ENCODE measurements at regions not wholly inside any gene's neighbourhood (a gene's known extent, or its start where the extent isn't known, plus 50 kb on each side); places are given as distances from the start of the nearest gene placed in this dataset.

DNA sequence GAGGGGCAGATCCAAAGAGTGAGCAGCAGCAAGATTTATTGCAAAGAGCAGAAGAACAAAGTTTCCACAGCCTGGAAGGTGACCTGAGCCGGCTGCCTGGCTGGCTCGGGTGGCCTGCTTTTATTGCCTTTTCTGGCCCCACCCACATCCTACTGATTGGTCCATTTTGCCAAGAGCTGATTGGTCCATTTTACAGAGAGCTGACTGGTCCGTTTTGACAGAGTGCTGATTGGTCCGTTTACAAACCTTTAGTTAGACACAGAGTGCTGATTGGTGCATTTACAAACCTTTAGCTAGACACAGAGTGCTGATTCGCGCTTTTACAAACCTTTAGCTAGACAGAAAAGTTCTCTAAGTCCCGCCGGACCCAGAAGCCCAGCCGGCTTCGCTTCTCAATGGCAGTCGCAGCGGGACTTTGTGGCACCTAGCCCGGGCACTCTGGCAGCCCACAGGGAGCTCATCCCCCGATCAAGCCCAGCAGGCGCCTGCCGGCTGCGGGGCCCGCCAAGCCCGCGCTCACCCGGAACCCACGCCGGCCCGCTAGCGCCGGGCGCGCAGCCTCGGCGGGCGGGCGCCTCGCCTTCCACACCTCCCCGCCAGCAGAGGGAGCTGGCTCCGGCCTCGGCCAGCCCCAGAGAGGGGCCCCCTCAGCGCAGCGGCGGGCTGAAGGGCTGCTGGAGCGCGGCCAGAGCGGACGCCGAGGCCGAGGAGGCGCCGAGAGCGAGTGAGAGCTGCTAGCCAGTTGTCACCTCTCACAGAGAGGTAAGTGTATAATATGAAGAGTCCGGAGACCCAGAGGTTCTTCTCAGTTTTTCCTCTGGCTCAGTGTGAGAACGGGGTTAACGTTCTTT, 339.2 kb downstream of the CHL1 start:
- no TSS peak for BruUV-seq (replicated peaks)
- Histone ChIP-seq H3K4me1 (ENCODE audit: insufficient read depth, low read length, poor library complexity, severe bottlenecking) (no peaks in the 10 kb centered on the region), H3K4me3 (ENCODE audit: low read depth, low read length, poor library complexity, severe bottlenecking) (peak overlapping the region; percentile 8), H3K27ac (ENCODE audit: low read depth, low read length, poor library complexity, severe bottlenecking) (no peak overlapping the region), H3K27me3 (replicated peaks; ENCODE audit: insufficient read depth, low read depth, low read length, poor library complexity) (no peaks in the 10 kb centered on the region), H3K36me3 (ENCODE audit: insufficient read depth, low read length, poor library complexity, severe bottlenecking) (no peaks in the 10 kb centered on the region), H3K9me3 (ENCODE audit: low read depth, low read length, poor library complexity, severe bottlenecking) (no peaks in the 10 kb centered on the region)
- intact Hi-C loops (cut with micrococcal nuclease; ENCODE audit: unreplicated experiment), result no loop called here
- ChIA-PET CTCF (no interaction called here), POLR2A (ENCODE audit: low non-redundant PET) (no interaction called here)
- peak; percentile 19 for DNase-seq (ENCODE audit: low spot score)
- TF ChIP-seq, protein P1, sequence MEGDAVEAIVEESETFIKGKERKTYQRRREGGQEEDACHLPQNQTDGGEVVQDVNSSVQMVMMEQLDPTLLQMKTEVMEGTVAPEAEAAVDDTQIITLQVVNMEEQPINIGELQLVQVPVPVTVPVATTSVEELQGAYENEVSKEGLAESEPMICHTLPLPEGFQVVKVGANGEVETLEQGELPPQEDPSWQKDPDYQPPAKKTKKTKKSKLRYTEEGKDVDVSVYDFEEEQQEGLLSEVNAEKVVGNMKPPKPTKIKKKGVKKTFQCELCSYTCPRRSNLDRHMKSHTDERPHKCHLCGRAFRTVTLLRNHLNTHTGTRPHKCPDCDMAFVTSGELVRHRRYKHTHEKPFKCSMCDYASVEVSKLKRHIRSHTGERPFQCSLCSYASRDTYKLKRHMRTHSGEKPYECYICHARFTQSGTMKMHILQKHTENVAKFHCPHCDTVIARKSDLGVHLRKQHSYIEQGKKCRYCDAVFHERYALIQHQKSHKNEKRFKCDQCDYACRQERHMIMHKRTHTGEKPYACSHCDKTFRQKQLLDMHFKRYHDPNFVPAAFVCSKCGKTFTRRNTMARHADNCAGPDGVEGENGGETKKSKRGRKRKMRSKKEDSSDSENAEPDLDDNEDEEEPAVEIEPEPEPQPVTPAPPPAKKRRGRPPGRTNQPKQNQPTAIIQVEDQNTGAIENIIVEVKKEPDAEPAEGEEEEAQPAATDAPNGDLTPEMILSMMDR (conservative IDR thresholded peaks at IDR 0.05; ENCODE audit: low read depth, low read length), result no peak; the same call in 1 of the 2 replicates
- TF ChIP-seq EZH2 (IDR thresholded peaks at IDR 0.05; ENCODE audit: borderline replicate concordance, low read depth, low read length, poor library complexity, severe bottlenecking), result no peak

DNA sequence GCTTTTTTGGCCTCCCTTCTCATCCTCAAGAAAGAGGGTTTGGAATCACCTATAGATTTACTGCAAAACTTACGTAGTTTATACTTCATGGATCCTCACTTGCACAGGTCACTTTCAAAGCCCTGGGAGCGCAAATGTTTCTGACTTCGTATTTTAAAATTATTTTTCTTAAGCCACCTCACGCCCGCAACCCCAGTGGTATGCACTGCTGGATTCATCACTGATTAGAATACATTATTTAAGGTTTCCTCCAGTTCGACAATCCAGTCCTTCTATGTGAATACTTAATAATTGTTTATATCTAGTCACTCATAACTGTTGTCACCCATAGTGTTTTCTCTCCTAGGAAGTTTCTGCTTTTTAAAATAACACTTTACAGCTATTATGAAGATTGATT, 339.9 kb downstream of the CHL1 start:
- ChIA-PET POLR2A (ENCODE audit: low non-redundant PET) (no interaction called here), CTCF (no interaction called here)
- no peaks in the 10 kb centered on the region for H3K9me3 ChIP-seq (ENCODE audit: low read depth, low read length, poor library complexity, severe bottlenecking)
- no peaks in the 10 kb centered on the region for H3K4me1 ChIP-seq (ENCODE audit: insufficient read depth, low read length, poor library complexity, severe bottlenecking)
- no peak overlapping the region for H3K27ac ChIP-seq (ENCODE audit: low read depth, low read length, poor library complexity, severe bottlenecking)
- no peak overlapping the region for H3K4me3 ChIP-seq (ENCODE audit: low read depth, low read length, poor library complexity, severe bottlenecking)
- no peak for DNase-seq (ENCODE audit: low spot score)
- BruUV-seq (replicated peaks), result no TSS peak
- no peaks in the 10 kb centered on the region for H3K36me3 ChIP-seq (ENCODE audit: insufficient read depth, low read length, poor library complexity, severe bottlenecking)
- no peaks in the 10 kb centered on the region for H3K27me3 ChIP-seq (replicated peaks; ENCODE audit: insufficient read depth, low read depth, low read length, poor library complexity)
- intact Hi-C loops (cut with micrococcal nuclease; ENCODE audit: unreplicated experiment), result no loop called here
- TF ChIP-seq, protein P1 (conservative IDR thresholded peaks at IDR 0.05; ENCODE audit: low read depth, low read length), result no peak
- TF ChIP-seq EZH2 (IDR thresholded peaks at IDR 0.05; ENCODE audit: borderline replicate concordance, low read depth, low read length, poor library complexity, severe bottlenecking), result no peak

DNA sequence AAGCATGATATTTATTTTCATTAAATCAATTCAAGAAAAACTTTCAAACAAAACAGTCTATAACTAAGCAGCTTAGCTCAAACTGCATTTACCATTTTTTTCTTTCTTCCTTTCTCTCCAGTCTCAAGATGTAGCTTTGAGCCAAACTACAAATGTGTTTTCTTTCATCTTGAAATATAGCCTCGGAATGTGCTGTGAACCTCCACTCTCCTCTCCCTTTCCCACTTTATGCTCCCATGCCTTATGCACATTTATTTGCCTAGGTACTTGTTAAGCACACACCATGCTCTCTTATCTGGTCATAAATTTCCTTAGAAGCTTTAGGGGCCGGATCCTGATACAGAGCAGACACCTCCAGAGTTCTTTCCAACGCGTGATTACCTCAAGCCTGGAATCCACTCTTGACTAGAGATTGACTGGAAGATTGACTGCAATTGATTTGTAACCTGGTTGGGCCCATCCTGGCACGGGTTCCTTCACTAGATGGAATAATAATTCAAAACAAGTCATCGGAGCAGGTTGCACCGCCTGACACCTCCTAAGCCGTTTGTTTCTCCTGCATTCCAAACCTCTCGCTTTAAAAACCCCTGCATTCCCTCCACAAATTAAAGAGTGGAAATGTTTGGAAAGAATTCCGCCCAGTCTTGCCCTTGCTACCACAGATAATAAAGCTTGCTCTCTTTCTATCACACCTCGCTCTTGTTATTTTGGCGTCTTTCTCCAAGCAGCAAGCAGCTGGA, 344.7 kb downstream of the CHL1 start:
- no peak for DNase-seq (ENCODE audit: low spot score)
- no peak for TF ChIP-seq EZH2 (IDR thresholded peaks at IDR 0.05; ENCODE audit: borderline replicate concordance, low read depth, low read length, poor library complexity, severe bottlenecking)
- Histone ChIP-seq H3K36me3 (ENCODE audit: insufficient read depth, low read length, poor library complexity, severe bottlenecking) (no peaks in the 10 kb centered on the region), H3K27ac (ENCODE audit: low read depth, low read length, poor library complexity, severe bottlenecking) (no peak overlapping the region), H3K4me1 (ENCODE audit: insufficient read depth, low read length, poor library complexity, severe bottlenecking) (no peaks in the 10 kb centered on the region), H3K27me3 (replicated peaks; ENCODE audit: insufficient read depth, low read depth, low read length, poor library complexity) (no peaks in the 10 kb centered on the region), H3K4me3 (ENCODE audit: low read depth, low read length, poor library complexity, severe bottlenecking) (no peak overlapping the region), H3K9me3 (ENCODE audit: low read depth, low read length, poor library complexity, severe bottlenecking) (no peaks in the 10 kb centered on the region)
- CTCF ChIA-PET, result no interaction called here
- intact Hi-C loops (cut with micrococcal nuclease; ENCODE audit: unreplicated experiment), result no loop called here
- POLR2A ChIA-PET (ENCODE audit: low non-redundant PET), result interaction anchor here (0.5 kb wide), 1 partner anchor 12 kb away, joined by 3 read pairs; no protein-coding TSS in a partner anchor
- BruUV-seq (replicated peaks), result no TSS peak
